A549 (cell line): ENCODE measurements at regions not wholly inside any gene's neighbourhood (a gene's known extent, or its start where the extent isn't known, plus 50 kb on each side); places are given as distances from the start of the nearest gene placed in this dataset.
"Not testable (repeated sequence)": the region's sequence is repeated elsewhere in the genome, so short reads cannot be mapped to it uniquely, and the experiment has no call there.

ENCODE experiments used
- ATAC-seq, 2 experiments: fragments of 200-7000 bp in 1 of 2; fragments of >200 bp in 1 of 2; cut with Nextera tagmentation in 1 of 2; cut with Tn5 transposase in 1 of 2; 3 replicates each; pipeline versions ENCODE4 v1.8.0 to v1.9.1; 2018 to 2020; ENCODE audit warnings: mild to moderate bottlenecking in 1 of 2, moderate library complexity in 1 of 2
- CTCF ChIA-PET: fragments of 300-600 bp; sonication (Branson Sonifier 250); formaldehyde crosslinking; extraction: SDS; loops from one replicate; lab custom pipeline; 2021; ENCODE audit warnings: antibody characterized with exemption, inconsistent platforms; lab: Yijun Ruan, JAX
- POLR2A ChIA-PET: fragments of 350-600 bp; formaldehyde crosslinking; extraction: SDS; loops from one replicate; lab custom pipeline; 2021; ENCODE audit warnings: antibody characterized with exemption, inconsistent platforms; lab: Yijun Ruan, JAX
- DNase-seq, 2 experiments: peaks; one replicate each; pipeline versions ENCODE4 v3.0.0 to v3.0.0-alpha.2; 2011 to 2016; ENCODE audit warnings: low read depth in 1 of 2, low spot score in 1 of 2
- FAIRE-seq: peaks from 2 replicates; lab custom pipeline; 2011; peaks lifted over from hg19 to GRCh38; lab: Jason Lieb, UNC
- H3K27ac ChIP-seq, 2 experiments: fragments of >200 bp; sonication (Bioruptor Twin); formaldehyde crosslinking; 3 replicates each; pipeline ENCODE4 v1.5.1; 2016 to 2017
- H3K4me1 ChIP-seq: fragments of >200 bp; sonication (Bioruptor Twin); formaldehyde crosslinking; 3 replicates; pipeline ENCODE4 v1.6.1; 2016
- H3K4me2 ChIP-seq: fragments of >200 bp; sonication (Bioruptor Twin); formaldehyde crosslinking; 3 replicates; pipeline ENCODE4 v1.6.1; 2016
- H3K4me3 ChIP-seq: fragments of >200 bp; sonication (Bioruptor Twin); formaldehyde crosslinking; 3 replicates; pipeline ENCODE4 v1.5.1; 2016
- H3K9me3 ChIP-seq: fragments of >200 bp; sonication (Bioruptor Twin); formaldehyde crosslinking; 3 replicates; pipeline ENCODE4 v1.6.1; 2016
- ATOH8 ChIP-seq: fragments of 250-450 bp; sonication (Bioruptor Pico); IDR thresholded peaks from 2 replicates; pipeline ENCODE4 v1.5.0; 2020; ENCODE audit warnings: low read depth, mild to moderate bottlenecking, moderate library complexity
- CEBPB ChIP-seq, 2 experiments: fragments of >200 bp in 1 of 2; sonication (Bioruptor Twin) in 1 of 2; formaldehyde crosslinking in 1 of 2; IDR thresholded peaks; 2 replicates each; pipeline ENCODE4 v1.6.1; 2012 to 2016
- EP300 ChIP-seq, 2 experiments: fragments of >200 bp; sonication (Bioruptor Twin); formaldehyde crosslinking; IDR thresholded peaks; 2 replicates in 1 of 2; 3 replicates in 1 of 2; pipeline ENCODE4 v1.6.1; 2016 to 2017
- HES2 ChIP-seq: fragments of >200 bp; sonication (Bioruptor Twin); formaldehyde crosslinking; IDR thresholded peaks from 2 replicates; pipeline ENCODE4 v1.6.1; 2016
- HOXA7 ChIP-seq: fragments of 250-450 bp; sonication (Bioruptor Pico); IDR thresholded peaks from 2 replicates; pipeline ENCODE4 v1.5.0; 2020; ENCODE audit warnings: mild to moderate bottlenecking, moderate library complexity
- JUN ChIP-seq, 2 experiments: fragments of >200 bp; sonication (Bioruptor Twin); formaldehyde crosslinking; IDR thresholded peaks; 2 replicates in 1 of 2; 3 replicates in 1 of 2; pipeline ENCODE4 v1.6.1; 2016 to 2017
- MAFK ChIP-seq: fragments of 450-650 bp; IDR thresholded peaks from 2 replicates; pipeline ENCODE4 v1.6.1; 2014; ENCODE audit not compliant: partially characterized antibody
- MAX ChIP-seq: IDR thresholded peaks from 2 replicates; pipeline ENCODE4 v1.6.1; 2012
- MYC ChIP-seq: IDR thresholded peaks from 2 replicates; pipeline ENCODE4 v1.6.1; 2012; ENCODE audit warnings: mild to moderate bottlenecking, inconsistent platforms, low read length, improper control_type of control experiment, borderline replicate concordance
- NFE2L2 ChIP-seq: fragments of 150-350 bp; conservative IDR thresholded peaks from 2 replicates; pipeline ENCODE4 v1.6.1; 2014; ENCODE audit warnings: low read length
- NR3C1 ChIP-seq: fragments of >200 bp; sonication (Bioruptor Twin); formaldehyde crosslinking; IDR thresholded peaks from 3 replicates; pipeline ENCODE4 v1.6.1; 2017
- POLR2A ChIP-seq: IDR thresholded peaks from 2 replicates; pipeline ENCODE4 v1.6.1; 2012; ENCODE audit warnings: mild to moderate bottlenecking, low read length
- POLR2AphosphoS2 ChIP-seq: conservative IDR thresholded peaks from 2 replicates; pipeline ENCODE4 v1.6.1; 2012; ENCODE audit warnings: low read length, improper control_type of control experiment, inconsistent platforms
- REST ChIP-seq: fragments of 200-600 bp; sonication (generic); IDR thresholded peaks from 2 replicates; pipeline ENCODE4 v1.6.1; 2016; ENCODE audit warnings: antibody characterized with exemption, mild to moderate bottlenecking, moderate library complexity
- RFX5 ChIP-seq: fragments of 450-650 bp; IDR thresholded peaks from 2 replicates; pipeline ENCODE4 v1.7.1; 2014; ENCODE audit warnings: antibody characterized with exemption, mild to moderate bottlenecking, moderate library complexity
- SREBF2 ChIP-seq: fragments of 450-650 bp; IDR thresholded peaks from 2 replicates; pipeline ENCODE4 v1.6.1; 2014; ENCODE audit warnings: mild to moderate bottlenecking, moderate library complexity
- TFCP2L1 ChIP-seq: fragments of 250-450 bp; sonication (Bioruptor Pico); IDR thresholded peaks from 2 replicates; pipeline ENCODE4 v1.5.0; 2021; ENCODE audit warnings: mild to moderate bottlenecking
- ZFP36 ChIP-seq: fragments of 450-650 bp; IDR thresholded peaks from 2 replicates; pipeline ENCODE4 v1.6.1; 2014; ENCODE audit warnings: borderline replicate concordance; ENCODE audit not compliant: partially characterized antibody
- WGBS: methylation state at CpG from one replicate; pipeline ENCODE4 v1.1.6; 2017; ENCODE audit errors: missing lambda C conversion rate; 5-methylcytosine and 5-hydroxymethylcytosine counted together

GRCh38 chr4:177532358-177532757, 90.1 kb upstream of the AGA start (continued):
- TF ChIP-seq MAX (no peak), NR3C1 (no peak), RFX5 (no peak), SREBF2 (no peak)

GRCh38 chr4:177534841-177535240, 92.6 kb upstream of the AGA start:
- H3K4me1 ChIP-seq, ATAC-seq, CTCF ChIA-PET, H3K4me3 ChIP-seq, POLR2A ChIA-PET, FAIRE-seq, H3K27ac ChIP-seq, H3K4me2 ChIP-seq, H3K9me3 ChIP-seq, DNase-seq: not testable (repeated sequence)
- WGBS = 39% methylated on average over 3 of the region's 3 CpGs

GRCh38 chr4:177546745-177547144, 104.5 kb upstream of the AGA start:
- DNase-seq (no peak), FAIRE-seq (no peak), ATAC-seq (no peak)
- Histone ChIP-seq H3K9me3 (no peaks in the 10 kb centered on the region), H3K4me1 (no peaks in the 10 kb centered on the region), H3K27ac (no peak overlapping the region), H3K4me2 (no peak overlapping the region), H3K4me3 (no peak overlapping the region)
- ChIA-PET CTCF (interaction anchor here (1.4 kb wide), 1 partner anchor 297 kb away, joined by 5 read pairs; no protein-coding TSS in a partner anchor), POLR2A (no interaction called here)
- no peak for TF ChIP-seq HES2
- no peak for TF ChIP-seq JUN (IDR thresholded peaks at IDR 0.05)
- TF ChIP-seq ZFP36 = no peak
- TF ChIP-seq REST = no peak

GRCh38 chr4:177547985-177548384, 105.7 kb upstream of the AGA start:
- no peak overlapping the region for H3K27ac ChIP-seq
- TF ChIP-seq CEBPB (IDR thresholded peaks at IDR 0.05) (no peak), HOXA7 (no peak), EP300 (IDR thresholded peaks at IDR 0.05) (no peak), NFE2L2 (no peak), MAFK (no peak), MYC (no peak), POLR2AphosphoS2 (no peak), RFX5 (no peak), POLR2A (no peak), ATOH8 (no peak), TFCP2L1 (CRISPR knock-in tag) (no peak)
- TF ChIP-seq, all 56 proteins: peak for 0
- Histone ChIP-seq H3K9me3 (no peaks in the 10 kb centered on the region), H3K4me2 (no peak overlapping the region), H3K4me1 (no peaks in the 10 kb centered on the region), H3K4me3 (no peak overlapping the region)
- no peak for DNase-seq
- POLR2A ChIA-PET = no interaction called here
- WGBS = 44% methylated on average over 1 of the region's 1 CpG
- FAIRE-seq = no peak
- CTCF ChIA-PET = no interaction called here
- ATAC-seq = peak in 1 of 2 experiments; percentile 25; a peak in 1 of 6 replicates
